ENCODE measurements at regions not wholly inside any gene's neighbourhood (a gene's known extent, or its start where the extent isn't known, plus 50 kb on each side); places are given as distances from the start of the nearest gene placed in this dataset.
"Not testable (repeated sequence)": the region's sequence is repeated elsewhere in the genome, so short reads cannot be mapped to it uniquely, and the experiment has no call there.

DNA sequence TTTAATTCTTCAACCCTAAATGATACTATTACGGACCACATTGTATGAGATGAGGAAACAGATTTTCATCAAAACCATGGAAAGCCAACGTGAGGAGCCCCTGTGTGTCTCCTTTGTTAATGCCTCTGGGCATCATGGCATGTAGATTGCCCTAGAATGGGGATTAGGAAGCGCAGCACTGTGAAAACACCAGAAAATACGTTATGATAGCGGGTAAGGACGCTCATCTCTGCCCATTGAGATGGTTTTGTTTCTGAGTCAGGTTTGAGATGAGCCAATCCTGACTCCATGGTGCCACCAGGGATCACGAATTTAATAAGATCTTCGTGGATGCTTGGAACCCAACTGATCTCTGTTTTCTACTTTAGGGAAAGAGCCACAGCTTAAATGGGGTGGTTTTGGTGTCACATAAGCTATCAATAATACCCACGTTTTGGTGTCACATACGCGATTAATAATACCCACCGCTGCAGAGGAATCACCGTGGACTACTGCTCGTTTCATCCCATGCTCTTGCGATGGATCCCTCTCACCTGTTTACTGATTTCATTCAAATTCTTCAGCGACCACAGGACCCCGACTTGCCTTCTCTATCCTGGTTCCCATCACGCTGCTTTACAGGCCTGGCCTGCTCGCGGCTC lies 137.3 kb downstream of the FOXD4L6 start:
- peaks cover 13 to 25% of the 10 kb centered on the region in 2 donors for H3K36me3 Mint-ChIP-seq
- H3K27me3 Mint-ChIP-seq; DNase-seq; H3K9me3 Mint-ChIP-seq; H3K4me3 Mint-ChIP-seq; ATAC-seq (replicated peaks); H3K27ac Mint-ChIP-seq: not testable (repeated sequence)
- peaks cover 15 to 21% of the 10 kb centered on the region in 2 donors for H3K4me1 Mint-ChIP-seq

DNA sequence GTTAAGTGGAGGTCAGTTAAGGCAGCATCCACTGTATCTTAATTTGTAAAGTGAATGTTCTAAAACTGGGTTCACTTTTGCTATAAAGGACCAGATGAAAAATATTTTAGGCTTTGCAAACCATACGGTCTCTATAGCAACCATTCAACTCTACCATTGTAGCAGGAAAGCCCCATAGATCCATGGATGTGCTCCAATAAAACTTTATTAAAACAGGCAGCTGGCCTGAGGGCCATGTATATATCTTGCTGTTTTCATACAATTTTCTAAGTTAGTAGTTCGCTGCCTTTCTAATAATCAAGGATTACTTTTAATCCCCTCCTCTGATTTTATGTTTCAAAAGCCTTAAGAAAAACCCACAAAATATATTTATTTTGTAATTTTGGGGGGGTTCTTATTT lies 142.1 kb downstream of the FOXD4L6 start:
- not testable (repeated sequence) for H3K27me3 Mint-ChIP-seq; ATAC-seq (replicated peaks); DNase-seq; H3K9me3 Mint-ChIP-seq; H3K4me3 Mint-ChIP-seq; H3K27ac Mint-ChIP-seq
- Mint-ChIP-seq H3K4me1 (peaks cover 8 to 11% of the 10 kb centered on the region in 2 donors), H3K36me3 (peaks cover 21 to 33% of the 10 kb centered on the region in 2 donors)

DNA sequence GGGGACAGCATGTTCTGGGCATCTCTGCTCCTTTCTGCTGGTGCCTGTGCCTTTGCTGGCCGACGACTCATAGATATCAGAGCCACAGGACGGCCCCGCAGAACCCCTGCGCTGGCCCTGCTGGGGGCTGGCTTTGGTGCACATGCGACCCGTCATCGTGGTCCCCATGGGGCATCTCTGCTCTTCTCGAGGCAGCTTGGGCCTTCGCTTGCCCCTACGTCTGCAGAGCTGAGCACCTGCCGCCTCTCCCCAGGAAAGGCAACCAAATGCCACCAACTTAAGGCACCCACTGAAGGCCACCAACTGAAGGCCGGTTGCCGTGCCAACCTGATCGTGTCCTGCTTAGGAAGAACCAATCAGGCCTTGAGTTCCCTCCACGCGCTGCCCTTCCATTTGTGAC lies 153.1 kb downstream of the FOXD4L6 start:
- not testable (repeated sequence) for H3K4me1 Mint-ChIP-seq; ATAC-seq (replicated peaks); H3K9me3 Mint-ChIP-seq; H3K27ac Mint-ChIP-seq; H3K4me3 Mint-ChIP-seq; DNase-seq; H3K27me3 Mint-ChIP-seq
- H3K36me3 Mint-ChIP-seq, result peaks cover 2 to 18% of the 10 kb centered on the region in 2 donors

DNA sequence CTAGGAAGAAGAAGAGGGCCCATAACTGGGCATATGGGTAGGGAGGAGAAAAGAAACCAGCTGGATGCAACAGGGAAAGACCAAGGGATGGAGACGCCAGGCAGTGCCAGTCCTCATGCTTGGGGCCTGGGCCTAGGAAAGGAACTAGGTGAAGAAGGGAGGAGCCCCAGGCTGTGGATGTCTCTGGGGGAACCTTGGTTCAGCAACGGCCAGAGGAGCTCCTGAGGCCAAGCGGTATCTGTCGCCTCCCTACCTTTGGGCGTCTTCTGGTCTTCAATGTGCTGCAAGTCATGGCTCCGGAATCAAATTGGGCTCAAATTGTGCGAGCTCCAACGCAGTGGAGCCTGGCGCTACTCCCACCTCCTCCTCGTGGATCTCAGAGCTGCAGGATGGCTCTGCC lies 153.6 kb downstream of the FOXD4L6 start:
- not testable (repeated sequence) for H3K27me3 Mint-ChIP-seq, H3K4me3 Mint-ChIP-seq

DNA sequence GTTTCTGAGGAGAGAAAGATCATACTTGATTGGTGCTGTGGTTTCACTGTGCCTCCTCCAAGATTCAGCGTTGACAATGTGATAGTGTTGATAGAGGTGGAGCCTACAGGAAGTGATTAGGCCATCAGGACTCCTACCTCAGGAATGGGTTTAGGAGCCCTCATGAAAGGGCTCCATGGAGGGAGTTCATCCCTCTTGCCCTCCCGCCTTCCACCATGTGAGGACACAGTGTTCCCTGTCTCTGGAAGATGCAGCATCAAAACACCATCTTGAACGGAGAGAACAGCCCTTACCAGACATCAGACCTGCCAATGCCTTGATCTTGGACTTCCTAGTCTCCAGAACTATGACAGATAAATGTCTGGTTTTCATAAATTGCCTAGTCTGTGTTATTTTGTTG lies 156.7 kb downstream of the FOXD4L6 start:
- H3K9me3 Mint-ChIP-seq; ATAC-seq (replicated peaks); H3K4me1 Mint-ChIP-seq; H3K27ac Mint-ChIP-seq; H3K27me3 Mint-ChIP-seq; DNase-seq; H3K4me3 Mint-ChIP-seq: not testable (repeated sequence)
- peaks cover 5 to 20% of the 10 kb centered on the region in 2 donors for H3K36me3 Mint-ChIP-seq

More for the DNA sequence above, 153.6 kb downstream of the FOXD4L6 start:
- DNase-seq; H3K27ac Mint-ChIP-seq; H3K9me3 Mint-ChIP-seq; H3K4me1 Mint-ChIP-seq; ATAC-seq (replicated peaks): not testable (repeated sequence)
- H3K36me3 Mint-ChIP-seq, result peaks cover 2 to 18% of the 10 kb centered on the region in 2 donors

DNA sequence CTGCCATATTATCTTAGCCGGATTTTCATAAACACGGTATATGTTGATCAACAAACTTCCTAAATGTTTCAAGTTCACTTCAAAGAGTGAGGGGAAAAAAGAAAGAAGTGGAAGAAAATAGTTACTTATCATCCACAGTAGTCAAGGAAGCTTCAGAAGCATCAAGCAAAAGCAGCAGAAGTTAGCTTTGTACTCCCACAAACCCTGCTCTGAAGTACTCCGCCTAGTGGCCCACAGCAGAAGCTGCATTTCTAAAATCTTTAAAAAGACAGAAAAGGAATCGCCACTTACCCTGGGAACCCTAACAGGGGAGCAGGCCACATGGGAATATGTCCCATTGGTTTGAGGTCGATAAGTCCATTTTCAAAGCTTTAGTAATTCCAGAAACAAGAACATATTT lies 158.1 kb downstream of the FOXD4L6 start:
- H3K4me3 Mint-ChIP-seq; DNase-seq; ATAC-seq (replicated peaks); H3K9me3 Mint-ChIP-seq; H3K27ac Mint-ChIP-seq; H3K4me1 Mint-ChIP-seq; H3K27me3 Mint-ChIP-seq: not testable (repeated sequence)
- peaks cover 5 to 17% of the 10 kb centered on the region in 2 donors for H3K36me3 Mint-ChIP-seq

DNA sequence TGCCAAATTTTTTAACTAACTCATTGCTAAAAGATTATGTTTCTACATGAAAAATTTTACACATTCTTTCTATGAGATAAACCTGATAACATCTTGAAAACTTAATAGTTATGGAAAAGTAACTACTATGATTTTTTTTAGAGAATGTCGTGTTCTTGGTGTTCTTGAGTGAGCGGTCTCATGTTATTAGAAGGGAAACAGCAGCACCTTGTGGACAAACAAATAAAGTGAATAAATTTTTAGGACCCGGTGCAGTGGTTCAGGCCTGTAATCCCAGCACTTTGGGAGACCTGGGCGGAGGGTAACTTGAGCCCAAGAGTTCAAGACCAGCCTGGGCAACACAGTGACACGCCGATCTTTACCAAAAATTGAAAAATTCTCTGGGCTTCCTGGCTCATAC lies 166.0 kb downstream of the FOXD4L6 start:
- H3K4me3 Mint-ChIP-seq; H3K9me3 Mint-ChIP-seq; H3K36me3 Mint-ChIP-seq; H3K27ac Mint-ChIP-seq; H3K4me1 Mint-ChIP-seq; DNase-seq; ATAC-seq (replicated peaks); H3K27me3 Mint-ChIP-seq: not testable (repeated sequence)

DNA sequence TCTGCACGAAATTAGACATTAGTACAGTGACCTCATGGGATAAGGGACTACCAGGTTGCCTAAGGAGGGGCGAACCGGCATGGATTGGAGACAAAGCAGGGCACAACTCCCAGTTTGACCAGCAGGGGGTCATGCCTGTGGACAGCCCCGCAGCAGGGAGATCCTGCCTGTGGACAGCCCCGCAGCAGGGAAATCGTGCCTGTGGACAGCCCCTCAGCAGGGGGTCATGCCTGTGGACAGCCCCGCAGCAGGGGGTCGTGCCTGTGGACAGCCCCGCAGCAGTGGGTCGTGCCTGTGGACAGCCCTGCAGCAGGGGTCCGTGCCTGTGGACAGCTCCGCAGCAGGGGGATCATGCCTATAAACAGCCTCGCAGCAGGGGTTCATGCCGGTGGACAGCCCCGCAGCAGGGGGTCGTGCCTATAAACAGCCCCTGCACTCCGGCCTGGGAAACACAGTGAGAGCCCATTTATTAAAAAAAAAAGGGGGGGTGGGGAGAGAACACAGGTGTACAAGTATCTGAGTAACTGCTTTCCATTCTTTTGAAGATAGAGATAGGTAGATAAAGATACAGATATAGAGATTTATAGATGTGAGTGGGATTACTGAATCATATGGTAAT lies 176.5 kb downstream of the FOXD4L6 start:
- H3K9me3 Mint-ChIP-seq, result peaks cover 9 to 13% of the 10 kb centered on the region in 2 donors
- H3K4me1 Mint-ChIP-seq; ATAC-seq (replicated peaks); H3K27ac Mint-ChIP-seq; DNase-seq; H3K4me3 Mint-ChIP-seq; H3K27me3 Mint-ChIP-seq: not testable (repeated sequence)
- H3K36me3 Mint-ChIP-seq, result peaks cover 30 to 67% of the 10 kb centered on the region in 2 donors

DNA sequence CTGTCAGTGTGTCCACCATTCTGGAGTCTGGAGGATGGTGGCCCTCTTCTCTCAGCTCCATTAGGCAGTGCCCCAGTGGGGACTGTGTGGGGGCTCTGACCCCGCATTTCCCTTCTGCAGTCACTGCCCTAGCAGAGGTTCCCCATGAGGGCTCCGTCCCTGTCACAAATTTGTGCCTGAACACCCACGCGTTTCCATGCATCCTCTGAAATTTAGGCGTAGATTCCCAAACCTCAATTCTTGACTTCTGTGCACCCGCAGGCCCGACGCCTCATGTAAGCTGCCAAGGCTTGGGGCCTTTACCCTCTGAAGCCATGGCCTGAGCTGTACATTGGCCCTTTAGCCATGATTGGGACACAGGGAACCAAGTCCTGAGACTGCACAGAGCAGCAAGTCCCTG lies 182.3 kb downstream of the FOXD4L6 start:
- not testable (repeated sequence) for H3K27me3 Mint-ChIP-seq; H3K27ac Mint-ChIP-seq; ATAC-seq (replicated peaks); H3K4me1 Mint-ChIP-seq; DNase-seq; H3K9me3 Mint-ChIP-seq; H3K4me3 Mint-ChIP-seq
- peaks cover 16 to 46% of the 10 kb centered on the region in 2 donors for H3K36me3 Mint-ChIP-seq

DNA sequence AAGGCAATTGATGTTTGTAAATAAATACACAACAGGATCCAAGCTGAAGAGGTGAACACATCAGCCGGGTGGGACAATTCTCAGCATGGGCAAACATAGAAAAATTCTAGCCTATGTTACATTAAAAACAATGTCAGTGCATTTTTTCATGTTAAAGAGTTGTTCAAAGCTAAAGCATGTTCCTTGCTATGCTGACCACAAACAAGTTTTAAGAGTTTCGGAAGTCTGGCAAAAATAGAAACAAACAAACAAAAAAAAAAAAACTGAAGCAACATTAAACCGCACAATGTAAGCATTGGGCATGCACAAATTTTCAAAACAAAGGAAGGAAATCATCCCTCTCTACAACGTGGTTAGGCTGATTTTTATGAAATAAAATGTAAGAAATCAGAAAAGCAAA lies 185.8 kb downstream of the FOXD4L6 start:
- H3K9me3 Mint-ChIP-seq; H3K27me3 Mint-ChIP-seq; H3K27ac Mint-ChIP-seq; H3K4me3 Mint-ChIP-seq; DNase-seq; H3K4me1 Mint-ChIP-seq; ATAC-seq (replicated peaks): not testable (repeated sequence)
- H3K36me3 Mint-ChIP-seq, result peaks cover 5 to 33% of the 10 kb centered on the region in 2 donors

DNA sequence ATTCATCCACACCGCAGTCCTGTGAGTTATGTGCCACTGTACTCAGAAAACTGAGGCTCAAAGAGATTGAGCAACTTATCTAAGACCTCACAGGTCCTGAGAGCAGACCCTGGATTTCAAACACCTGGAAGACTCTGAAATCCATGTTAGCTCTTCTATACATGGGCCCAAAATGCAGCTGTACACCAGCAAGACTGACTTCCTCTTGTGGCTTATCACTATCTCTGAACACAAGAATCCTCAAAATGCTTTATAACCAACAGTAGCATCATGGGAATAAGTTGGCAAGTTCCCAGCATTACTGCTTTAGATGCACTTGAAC lies 188.6 kb downstream of the FOXD4L6 start:
- H3K4me1 Mint-ChIP-seq; H3K27ac Mint-ChIP-seq; DNase-seq; H3K4me3 Mint-ChIP-seq; H3K27me3 Mint-ChIP-seq; ATAC-seq (replicated peaks); H3K9me3 Mint-ChIP-seq: not testable (repeated sequence)
- peaks cover 6 to 26% of the 10 kb centered on the region in 2 donors for H3K36me3 Mint-ChIP-seq

DNA sequence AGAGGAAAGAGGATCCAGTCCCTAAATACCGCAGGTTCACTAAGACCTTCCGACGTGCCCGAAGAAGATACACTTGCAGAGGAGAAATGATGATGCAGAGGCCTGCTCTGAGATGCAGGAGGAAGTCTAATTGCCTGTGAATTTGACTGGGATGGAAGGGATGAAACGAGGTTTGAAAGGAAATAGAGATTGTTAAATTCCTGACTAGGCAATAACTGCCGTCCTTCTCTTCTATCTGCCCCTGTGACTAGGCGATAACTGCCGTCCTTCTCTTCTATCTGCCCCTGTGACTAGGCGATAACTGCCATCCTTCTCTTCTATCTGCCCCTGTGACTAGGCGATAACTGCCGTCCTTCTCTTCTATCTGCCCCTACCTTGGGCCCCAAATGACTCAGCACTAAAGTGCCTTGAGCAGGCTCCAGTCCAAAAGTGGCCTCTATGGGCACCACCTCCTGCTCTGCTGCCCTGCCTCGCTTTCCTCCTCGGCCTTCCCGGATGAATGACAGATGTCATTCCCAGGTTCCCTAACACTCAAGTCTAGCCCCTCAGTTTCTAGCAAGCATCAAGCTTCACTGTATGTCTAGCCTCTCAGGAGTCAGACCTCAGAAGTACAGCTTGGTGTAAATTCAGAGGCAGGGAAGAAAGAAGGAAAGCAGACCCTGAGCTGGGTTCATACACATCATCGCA lies 189.1 kb downstream of the FOXD4L6 start:
- H3K27me3 Mint-ChIP-seq; H3K4me3 Mint-ChIP-seq; DNase-seq; H3K27ac Mint-ChIP-seq; H3K9me3 Mint-ChIP-seq; H3K4me1 Mint-ChIP-seq; ATAC-seq (replicated peaks): not testable (repeated sequence)
- peaks cover 6 to 26% of the 10 kb centered on the region in 2 donors for H3K36me3 Mint-ChIP-seq

DNA sequence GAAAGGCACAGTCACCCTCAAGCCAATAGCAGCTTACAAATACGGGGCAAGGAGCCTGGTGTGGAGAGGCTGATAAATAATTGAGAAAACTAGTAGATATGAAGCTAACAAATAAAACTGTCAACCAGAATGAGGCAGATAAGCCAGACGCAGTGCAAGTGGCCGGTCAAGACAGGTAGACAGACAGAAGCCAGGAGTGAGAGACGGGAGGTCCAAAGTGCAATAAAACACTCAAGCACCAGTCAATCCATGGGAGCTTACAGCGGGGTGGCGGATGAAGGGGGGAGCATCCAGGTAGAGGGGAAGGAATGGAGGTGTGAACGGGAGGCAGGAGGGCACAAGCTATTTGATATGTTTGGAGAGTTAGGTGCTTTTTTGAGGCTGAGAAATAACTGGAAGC lies 193.1 kb downstream of the FOXD4L6 start:
- ATAC-seq (replicated peaks), result no peak
- Mint-ChIP-seq H3K27me3 (no peaks in the 10 kb centered on the region), H3K9me3 (peaks cover 19 to 21% of the 10 kb centered on the region in 2 donors), H3K36me3 (peaks cover 18 to 23% of the 10 kb centered on the region in 2 donors), H3K4me3 (no peak overlapping the region), H3K4me1 (no peaks in the 10 kb centered on the region), H3K27ac (no peak overlapping the region)
- no peak for DNase-seq

DNA sequence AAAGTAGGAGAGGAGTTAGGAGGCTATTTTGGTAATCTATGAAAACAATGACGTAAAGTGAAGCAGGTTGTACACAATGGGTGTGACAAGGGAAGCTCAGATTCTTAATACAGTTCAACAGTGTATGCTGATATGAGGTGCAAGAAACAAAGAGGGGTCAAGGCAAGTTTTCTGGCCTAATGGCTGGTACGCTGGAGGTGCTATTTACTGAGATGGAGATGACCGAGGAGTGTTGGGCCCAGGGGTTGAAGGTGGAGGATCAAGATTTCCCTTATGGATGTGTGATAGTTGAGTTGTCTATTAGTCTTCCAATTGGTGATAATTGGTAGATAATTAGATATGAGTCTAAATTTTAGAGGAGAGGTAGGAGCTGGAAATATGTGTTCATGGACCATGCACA lies 194.0 kb downstream of the FOXD4L6 start:
- DNase-seq; H3K4me3 Mint-ChIP-seq; H3K27ac Mint-ChIP-seq; H3K27me3 Mint-ChIP-seq; ATAC-seq (replicated peaks); H3K4me1 Mint-ChIP-seq: not testable (repeated sequence)
- Mint-ChIP-seq H3K36me3 (peaks cover 18 to 22% of the 10 kb centered on the region in 2 donors), H3K9me3 (peaks cover 19 to 21% of the 10 kb centered on the region in 2 donors)

DNA sequence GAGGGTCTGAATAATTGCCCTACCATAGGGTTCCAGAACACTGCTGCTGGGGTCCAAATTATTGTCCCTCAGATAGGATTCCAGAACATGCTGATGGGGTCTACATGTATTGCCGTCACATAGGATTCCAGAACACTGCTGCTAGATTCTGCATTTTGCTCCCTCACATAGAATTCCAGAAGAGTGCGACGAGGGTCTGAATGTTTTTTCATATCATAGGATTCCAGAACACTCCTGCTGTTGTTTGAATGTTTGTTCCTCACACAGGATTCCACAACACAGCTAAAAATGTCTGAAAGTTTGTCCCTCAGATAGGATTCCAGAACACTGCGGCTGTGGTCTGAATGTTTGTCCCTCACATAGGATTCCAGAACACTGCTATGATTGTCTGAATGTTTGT lies 198.1 kb downstream of the FOXD4L6 start:
- not testable (repeated sequence) for DNase-seq; H3K27ac Mint-ChIP-seq; H3K4me1 Mint-ChIP-seq; H3K4me3 Mint-ChIP-seq; H3K27me3 Mint-ChIP-seq; ATAC-seq (replicated peaks)
- Mint-ChIP-seq H3K9me3 (peaks cover 44 to 45% of the 10 kb centered on the region in 2 donors), H3K36me3 (peaks cover 14 to 15% of the 10 kb centered on the region in 2 donors)

All from stimulated activated naive B cell treated with anti-CD40 and anti-IgM and Interleukin-4, amounts not matched to agents 10 μg/mL and 1 μg/mL and 100 μg/mL, for 72 hours (primary cell).